Midbrain (tissue), 1 donor: ENCODE measurements at regions not wholly inside any gene's neighbourhood (a gene's known extent, or its start where the extent isn't known, plus 50 kb on each side); places are given as distances from the start of the nearest gene placed in this dataset.

Experiments used
- DNase-seq: peaks from one replicate; lab custom pipeline; 2025; lab: John Stamatoyannopoulos, UW

DNA sequence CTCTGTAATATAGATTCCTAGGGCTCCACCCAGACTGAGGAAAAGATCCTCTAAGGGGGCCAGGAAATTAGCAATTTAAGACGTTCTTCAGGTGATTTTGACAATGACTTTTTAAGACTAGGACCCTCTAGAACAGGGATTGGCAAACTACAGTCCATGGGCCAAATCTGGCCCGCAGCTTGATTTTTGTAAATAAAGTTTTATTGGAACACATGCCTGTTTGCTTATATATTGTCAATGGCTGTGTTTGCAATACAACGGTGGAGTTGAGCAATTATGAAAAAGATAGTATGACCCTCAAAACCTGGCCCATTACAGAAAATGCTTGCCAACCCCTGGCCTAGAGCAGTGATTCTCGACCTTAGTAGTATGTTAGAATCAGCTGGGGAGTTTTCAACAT, 181.9 kb downstream of the SOX9 start:
- no peak for DNase-seq

DNA sequence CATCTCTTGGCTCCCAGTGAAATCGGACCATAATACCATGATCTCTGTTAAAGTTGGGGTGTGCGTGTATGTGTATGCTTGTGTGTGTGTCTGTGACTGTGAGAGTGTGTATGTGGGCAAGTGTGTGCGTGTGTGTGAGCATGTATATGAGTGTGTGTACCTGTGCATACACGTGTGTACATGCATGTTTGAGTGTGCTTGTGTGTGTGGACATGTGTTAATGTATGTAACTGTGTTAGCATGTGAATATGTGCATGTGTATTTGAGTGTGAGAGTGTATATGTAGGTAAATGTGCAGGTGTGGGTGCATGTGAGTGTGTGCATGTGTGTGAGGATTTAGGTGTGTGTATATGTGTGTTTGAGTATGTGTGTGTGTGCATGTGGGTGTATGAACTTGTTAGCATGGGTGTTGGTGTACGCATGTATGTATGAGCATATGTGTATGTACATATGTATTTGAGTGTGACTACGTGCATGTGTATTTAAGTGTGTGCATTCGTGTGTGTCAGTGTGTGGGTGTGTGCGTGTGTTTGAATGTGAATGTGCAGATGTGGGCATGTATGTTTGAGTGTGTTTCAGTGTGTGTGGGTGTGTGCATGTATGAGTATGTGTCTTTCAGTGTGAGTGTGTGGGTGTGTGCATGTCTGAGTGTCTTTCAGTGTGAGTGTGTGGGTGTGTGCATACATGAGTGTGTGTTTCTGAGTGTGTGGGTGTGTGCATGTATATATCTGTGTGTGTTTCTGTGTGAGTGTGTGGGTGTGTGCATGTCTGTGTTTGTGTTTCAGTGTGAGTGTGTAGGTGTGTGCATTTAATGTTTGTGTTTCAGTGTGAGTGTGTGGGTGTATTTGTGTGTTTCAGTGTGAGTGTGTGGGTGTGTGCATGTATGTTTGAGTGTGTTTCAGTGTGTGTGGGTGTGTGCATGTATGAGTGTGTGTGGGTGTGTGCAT, 183.2 kb downstream of the SOX9 start:
- no peak for DNase-seq

DNA sequence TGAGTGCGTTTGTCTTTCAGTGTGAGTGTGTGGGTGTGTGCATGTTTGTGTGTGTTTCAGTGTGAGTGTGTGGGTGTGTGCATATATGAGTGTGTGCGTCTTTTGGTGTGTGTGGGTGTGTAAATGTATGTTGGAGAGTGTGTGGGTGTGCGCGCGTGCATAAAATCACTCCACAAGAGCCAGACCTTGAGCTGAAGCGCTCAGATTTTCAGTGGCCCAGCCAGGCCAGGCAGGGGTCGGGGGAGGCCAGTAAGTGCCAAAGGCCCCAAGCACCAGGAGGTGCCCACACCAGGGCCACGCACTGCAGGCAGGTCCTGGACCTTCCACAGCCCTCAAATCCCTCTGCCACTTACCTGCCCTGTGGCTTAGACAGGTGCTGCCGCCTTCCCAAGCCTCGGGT, 184.0 kb downstream of the SOX9 start:
- no peak for DNase-seq

DNA sequence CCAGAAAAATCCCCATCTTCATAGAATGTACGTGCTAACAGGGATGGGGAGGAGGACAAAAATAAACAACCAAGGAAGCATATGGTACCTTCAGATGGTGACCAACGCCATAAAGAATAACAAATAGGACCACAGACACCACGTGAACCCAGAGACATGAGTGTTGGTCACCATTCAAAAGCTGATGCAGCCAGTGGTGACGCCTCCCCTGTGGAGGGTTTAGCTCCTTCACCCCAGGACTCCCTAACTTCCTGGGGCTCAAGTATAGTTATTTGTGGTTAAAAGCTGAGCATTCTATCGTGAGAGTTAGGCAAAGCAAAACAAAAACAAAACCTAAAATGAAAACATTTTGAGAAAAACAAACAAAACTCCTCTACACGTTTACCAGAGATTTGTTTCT, 184.7 kb downstream of the SOX9 start:
- DNase-seq: no peak

DNA sequence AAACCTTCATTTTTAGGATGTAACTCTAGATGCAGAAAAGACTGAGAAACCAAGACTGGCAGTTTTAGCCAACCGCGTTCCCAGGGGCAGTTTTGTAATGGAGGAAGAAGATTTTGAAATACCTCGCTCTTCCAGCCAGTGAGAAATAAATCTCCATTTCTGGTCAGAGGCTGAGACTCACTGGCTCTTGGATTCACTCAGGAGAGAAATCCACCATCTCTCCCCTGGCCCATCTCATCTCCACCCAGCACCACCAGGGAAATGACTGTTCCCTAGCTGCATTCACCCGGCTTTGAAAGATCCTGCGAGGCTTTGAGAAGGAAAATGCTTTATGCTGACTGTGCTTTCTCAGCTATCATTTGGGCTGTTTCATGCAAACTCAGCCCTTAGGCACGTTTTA, 185.2 kb downstream of the SOX9 start:
- DNase-seq: no peak

DNA sequence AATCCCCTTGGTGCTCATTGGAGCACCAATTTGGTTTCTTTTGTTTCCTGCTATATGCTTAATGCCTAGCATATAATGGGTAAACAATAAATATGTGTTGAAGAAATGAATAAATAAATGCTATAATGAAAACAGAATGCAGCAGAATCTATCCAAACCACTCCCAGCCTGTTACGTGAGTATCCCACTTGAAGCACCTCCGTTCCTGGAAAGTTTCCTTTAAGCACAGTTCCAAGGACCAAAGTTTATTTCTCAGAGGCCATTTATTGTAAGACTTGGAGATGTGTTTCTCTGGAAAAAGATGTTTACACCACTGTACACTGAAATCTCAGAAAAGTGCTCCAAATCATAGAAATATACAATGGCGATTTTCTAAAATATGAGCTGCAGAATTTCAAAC, 187.0 kb downstream of the SOX9 start:
- no peak for DNase-seq

DNA sequence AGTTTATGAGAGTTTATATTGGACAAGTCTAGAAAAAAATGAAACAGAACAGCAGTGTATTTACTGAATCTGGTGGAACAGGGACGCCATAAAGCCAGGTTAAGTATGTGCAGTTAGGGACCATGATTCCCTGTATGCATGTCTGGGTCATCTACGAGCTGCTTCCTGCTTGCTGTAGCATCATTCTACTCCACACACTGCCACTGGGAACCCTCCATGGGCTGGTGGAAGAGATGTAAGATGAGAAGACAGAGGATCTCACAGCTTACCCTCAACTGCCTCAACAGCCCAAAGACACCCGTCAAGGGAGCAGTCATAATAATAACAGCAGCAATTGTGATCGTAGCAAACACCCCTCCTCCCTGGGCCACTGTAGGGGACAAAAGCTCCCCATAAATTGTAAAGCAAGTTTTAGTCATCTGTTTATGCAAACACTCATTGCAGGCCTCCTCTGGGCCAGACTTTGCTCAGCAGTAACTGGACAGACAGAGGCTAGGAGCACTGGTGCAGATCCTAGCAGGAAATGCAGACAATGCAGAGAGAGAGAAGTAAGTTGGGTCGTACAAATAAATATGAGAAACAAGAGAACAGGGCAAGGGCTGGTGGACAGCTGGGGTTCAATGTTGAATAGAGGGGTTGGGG, 188.0 kb downstream of the SOX9 start:
- no peak for DNase-seq

DNA sequence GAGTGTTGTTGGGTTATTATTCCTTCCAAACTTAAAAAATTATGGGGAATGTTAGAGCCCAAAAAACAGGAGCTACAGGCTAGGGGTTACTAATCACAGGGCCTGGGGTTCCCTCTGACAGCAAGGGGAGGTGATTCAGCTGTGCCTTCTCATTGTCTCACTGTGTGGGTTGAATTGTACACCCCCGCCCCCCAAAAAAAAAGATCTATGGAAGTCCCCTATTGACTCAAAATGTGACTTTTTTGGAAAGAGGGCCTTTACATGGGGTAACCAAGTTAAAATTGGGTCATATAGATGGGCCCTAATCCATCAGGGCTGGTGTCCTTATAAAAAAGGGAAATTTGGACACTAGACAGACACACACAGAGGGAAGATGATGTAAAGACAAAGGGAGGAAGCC, 190.2 kb downstream of the SOX9 start:
- no peak for DNase-seq

DNA sequence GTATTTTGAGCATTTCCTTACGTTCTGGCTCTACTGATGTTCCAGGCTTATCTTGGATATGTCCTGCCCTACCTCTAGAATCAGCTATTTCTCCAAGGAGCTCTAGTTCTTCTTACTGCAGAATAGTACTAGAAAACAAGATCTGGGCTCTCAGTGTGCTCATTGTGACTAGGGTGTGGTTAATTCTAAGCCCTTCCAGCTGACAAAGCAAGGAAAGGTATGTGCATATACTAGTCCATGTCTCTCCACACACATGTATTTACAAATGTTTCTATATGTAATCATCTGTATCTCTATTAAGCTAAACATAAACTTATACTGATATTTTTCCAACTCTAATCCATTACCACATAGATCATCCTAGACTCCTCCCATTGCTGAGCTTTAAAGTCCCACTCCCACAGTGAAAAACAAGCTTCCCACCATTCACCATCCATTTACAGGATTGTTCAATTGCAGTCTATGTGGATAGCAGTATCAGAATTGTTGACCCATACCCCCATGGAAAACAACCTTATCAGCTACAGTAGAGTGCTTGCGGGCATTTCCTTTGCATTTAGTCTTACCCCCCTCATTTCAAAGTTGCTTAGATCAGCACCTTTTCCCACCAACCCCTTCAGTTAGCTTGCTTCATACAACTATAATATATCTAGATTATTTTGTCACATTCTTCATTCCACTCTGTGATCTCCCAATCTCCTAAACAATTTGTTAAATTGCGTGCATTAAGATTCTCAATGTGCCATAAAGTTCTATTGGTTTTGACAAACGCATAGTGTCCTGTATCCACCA, 194.5 kb downstream of the SOX9 start:
- DNase-seq: no peak

DNA sequence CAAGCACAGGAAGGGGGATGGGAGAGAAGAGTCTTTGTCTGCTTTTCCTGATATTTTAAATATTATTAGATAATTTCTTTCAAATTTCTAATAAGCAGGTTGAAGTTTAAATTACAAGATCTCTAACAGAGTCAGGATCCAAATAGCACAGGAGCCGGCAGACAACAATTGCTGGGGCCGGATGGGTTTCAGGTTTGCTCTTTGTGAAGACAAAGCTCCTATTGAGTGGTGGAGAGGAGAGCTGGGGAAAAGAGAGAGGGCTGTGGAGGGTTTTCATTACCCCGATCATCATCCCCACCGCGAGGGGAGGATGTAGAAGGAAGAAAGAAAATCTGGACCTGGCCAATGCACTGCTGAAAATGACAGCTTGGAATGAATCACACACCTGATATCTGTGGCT, 197.3 kb downstream of the SOX9 start:
- DNase-seq: no peak

DNA sequence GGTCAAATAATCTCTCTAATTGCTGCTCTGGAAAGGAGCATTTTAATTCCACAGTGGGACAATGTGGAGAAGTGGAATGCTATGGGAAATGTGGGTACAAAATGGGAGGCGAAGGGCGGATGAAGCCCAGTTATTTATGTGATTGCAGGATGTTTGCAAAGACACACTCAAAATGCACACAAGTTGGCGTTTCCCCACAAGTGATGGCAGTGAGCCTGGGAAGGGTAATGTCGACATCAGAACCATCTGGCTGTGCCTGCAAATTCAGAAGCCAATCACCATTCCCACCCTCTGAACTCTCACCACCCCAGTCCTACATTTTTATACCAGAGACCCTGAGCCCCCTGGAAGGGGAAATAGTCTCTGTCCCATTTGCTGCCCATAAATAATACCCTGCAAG, 201.1 kb downstream of the SOX9 start:
- DNase-seq: no peak

DNA sequence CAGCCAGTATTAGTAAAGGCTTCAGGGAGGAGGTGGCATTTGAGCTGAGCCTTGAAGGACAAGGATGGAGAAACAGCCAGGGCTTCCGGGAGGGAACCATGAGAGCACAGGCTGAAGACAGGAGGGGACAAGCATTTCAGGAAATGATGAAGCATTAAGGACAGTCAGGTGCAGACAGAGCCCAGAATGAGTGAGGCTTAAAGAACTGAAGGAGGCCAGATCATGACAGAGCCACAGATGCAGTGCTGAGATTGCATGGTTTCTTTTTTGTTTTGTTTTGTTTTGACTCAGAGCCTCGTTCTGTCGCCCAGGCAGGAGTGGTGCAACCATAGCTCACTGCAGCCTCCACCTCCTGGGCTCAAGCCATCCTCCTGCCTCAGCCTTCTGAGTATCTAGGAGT, 211.5 kb downstream of the SOX9 start:
- DNase-seq: no peak

DNA sequence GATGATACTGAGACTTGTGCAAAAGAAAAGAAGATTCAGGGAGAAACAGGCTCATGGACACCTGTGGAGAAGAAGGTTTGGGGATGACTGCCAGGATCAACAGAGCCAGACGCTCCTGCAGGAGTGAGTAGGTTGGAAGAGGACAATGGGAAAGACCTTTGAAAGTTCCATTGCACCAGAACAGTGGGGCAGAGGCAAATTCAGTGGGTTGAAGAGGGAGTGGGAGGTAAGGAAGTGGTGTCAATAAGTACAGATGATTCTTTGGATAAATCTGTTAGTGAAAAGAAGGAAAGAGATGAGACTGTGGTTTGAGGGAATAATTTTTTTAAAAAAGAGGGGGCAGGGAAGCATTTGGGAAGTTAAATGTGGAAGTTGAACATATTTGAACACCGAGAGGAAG, 212.8 kb downstream of the SOX9 start:
- no peak for DNase-seq

DNA sequence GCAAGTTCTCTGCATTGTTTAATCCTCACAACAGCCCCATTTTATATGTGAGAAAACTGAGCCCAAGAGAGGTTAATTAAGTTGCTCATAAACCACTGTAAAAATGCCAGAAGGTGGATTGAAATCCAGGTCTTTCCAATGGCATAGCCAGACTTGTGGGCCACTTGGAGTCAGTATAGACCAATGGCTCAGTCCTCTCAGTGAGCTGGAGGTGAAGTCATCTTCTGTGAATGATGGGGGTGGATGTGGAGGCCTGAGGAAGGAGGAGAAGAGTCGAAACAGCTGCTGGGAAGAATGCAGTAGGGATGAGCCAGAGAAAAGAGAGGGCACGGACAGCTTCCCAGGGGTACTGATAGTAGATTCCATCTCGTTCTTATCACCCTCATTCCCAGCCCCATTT, 213.4 kb downstream of the SOX9 start:
- no peak for DNase-seq

DNA sequence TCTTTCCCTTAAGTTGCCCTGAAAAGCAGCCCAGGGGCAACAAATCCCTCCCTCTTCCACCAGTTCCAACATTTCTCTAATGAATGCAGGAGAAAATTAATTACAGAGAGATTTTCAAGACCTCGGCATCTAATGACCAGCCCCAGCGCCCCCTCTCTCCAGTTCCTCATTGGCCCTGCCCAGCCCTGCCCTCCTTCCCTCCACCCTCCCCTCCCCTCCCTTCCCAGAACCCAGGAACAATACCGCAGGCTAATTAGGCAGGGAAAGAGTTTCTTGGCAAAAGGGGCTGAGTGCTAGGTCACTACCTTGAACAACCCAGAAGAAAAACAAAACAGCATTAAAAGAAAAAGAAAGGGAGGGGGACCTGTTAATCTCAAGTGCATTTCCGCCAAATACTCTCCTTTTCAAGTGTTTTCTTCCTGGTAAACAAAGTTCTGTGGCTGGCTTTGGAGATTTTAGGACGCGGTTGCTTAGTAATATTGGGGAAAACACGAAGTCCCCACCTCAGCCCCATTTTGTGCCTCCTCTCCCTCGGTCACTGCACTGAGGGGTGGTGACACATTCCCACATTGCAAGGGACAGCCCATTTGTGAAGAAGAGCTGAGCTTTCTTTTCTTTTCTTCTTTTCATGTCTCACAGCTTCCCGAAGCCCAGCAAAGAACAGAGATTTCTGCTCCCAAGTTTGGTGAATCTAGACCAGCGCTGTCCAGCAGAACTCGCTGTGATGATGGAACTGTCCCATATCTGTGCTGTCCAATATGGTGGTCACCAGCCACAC, 215.4 kb downstream of the SOX9 start:
- peak; percentile 63 for DNase-seq

DNA sequence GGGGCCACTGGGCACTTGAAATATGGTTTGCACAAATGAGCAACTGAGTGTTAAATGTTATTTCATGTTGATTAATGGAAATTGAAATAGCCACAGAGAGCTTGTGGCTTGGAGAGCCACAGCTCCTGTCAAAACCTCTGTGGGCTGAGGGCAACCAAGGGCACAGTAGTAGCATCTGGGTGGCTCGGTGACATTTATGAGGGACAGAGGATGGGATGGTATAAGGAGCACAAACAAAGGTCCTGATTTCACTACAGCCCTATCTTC, 215.9 kb downstream of the SOX9 start:
- DNase-seq: no peak

DNA sequence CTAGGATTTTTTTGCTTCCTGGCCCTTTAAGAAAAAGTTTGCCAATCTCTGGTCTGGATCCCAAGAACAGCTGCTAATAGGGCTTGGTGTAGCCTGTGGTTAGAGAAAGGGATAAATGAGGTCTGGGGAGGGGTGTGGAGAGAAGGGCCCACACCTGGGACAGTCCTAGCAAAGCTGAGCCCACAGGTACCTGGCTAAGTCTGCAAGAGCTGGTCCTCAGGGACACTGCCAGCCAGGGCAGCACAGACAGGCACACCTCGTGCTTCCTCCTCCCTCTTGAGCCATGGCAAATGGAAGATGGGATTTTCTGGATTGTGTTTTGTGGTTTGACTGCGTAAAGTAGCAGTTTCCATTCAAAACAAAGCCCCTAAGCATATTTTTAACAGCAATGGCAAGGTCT, 217.5 kb downstream of the SOX9 start:
- DNase-seq: no peak

DNA sequence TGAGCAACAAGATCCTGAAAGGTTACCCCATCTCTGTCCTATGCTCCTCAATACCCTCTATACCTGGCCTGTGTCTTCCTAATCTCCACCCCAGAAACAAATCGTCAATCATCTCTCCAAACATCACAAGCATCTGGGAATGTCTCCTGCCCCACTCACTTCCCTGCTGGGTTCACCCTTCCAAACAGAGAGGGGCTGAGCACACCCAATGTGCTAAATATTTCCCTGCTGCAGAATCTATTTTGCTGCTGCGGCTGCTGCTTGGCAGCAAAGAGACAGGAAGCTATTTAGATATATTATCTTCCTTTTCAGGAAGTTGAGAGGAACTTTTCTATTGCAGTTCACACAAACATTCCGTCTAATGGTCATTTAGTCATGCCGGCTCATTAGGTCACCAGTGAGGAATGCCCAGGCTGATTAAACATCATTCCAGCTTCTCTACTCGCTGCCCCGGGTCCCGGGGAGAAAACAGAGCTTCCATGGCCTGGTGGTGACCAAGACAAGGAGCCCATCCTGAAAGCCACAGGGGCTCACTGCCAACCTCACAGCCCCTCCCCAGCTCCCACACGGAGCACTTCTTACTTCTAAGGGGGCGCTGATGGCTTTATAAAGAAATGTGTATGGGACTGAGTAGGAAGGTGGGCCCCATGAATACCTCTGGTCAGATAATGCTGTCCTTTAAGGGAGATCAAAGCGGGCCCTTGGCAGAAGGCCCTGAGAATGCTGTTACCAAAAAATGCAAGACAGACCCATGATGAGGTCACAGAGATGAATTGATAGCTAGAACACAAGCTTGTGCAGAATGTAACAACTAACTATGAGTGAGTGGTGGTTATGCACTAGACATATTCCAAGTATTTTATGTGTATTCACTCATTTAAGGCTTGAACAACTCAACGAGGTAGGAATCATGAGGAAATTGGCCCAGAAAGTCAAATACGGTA, 218.3 kb downstream of the SOX9 start:
- DNase-seq: no peak

DNA sequence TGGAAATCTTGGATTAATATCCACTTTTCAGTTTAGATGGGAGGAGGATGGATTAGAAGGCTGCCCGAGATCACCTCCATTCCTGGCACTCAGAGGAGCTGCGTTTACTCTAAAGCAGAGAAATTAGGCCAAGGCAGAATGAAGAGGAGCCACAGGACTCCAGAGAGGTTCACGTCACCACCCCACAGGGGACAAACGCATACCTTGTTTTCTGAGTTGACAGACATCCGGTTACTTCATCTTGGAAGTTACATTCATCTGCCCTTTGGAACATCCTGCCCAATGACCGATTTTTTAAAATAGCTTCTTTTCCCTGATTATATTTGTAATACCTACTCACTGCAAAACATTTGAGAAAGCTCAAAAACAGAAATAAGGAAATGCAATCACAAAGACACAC, 220.0 kb downstream of the SOX9 start:
- no peak for DNase-seq

DNA sequence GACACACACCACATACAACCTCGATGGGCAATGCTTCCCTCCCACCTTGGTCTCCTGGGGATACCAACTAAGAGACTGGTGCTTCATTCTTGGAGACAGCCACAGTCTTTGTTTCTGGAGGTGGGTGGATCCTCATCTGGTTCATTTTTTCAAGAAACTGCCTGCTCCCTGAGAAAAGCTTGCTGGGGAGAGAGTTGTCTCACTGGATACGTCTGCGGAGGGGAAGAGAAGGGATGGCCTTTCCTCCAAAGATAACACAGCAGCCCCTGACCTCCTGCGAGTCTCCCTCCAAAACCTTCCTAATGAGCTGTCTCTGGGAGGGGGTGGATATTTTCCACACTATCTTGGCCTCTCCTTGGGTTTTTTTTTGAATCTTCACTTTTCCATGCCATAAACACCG, 221.2 kb downstream of the SOX9 start:
- no peak for DNase-seq
